Adrenal gland (tissue), 5 donors: ENCODE measurements at regions not wholly inside any gene's neighbourhood (a gene's known extent, or its start where the extent isn't known, plus 50 kb on each side); places are given as distances from the start of the nearest gene placed in this dataset.

Source experiments
- CTCF ChIP-seq, 6 experiments: fragments of 450-650 bp in 4 of 6; fragments of 200-600 bp in 2 of 6; sonication (generic) in 1 of 6; IDR thresholded peaks; 1 replicate in 5 of 6; 2 replicates in 1 of 6; pipeline versions ENCODE4 v1.5.1 to v1.8.0; 2016 to 2021; ENCODE audit warnings: antibody characterized with exemption in 6 of 6, mild to moderate bottlenecking in 2 of 6, moderate library complexity in 1 of 6
- POLR2A ChIP-seq, 2 donors: fragments of 450-650 bp; IDR thresholded peaks; one replicate each; pipeline ENCODE4 v1.6.1; 2017; ENCODE audit warnings: antibody characterized with exemption in 2 of 2, mild to moderate bottlenecking in 2 of 2, moderate library complexity in 1 of 2
- donor health status: DM: no; HTN: no; CAD: no.

- no peak for TF ChIP-seq CTCF (IDR thresholded peaks at IDR 0.05)
- no peak for TF ChIP-seq POLR2A (IDR thresholded peaks at IDR 0.05)
Measured at GRCh38 chr2:82539280-82539621, 1919.8 kb downstream of the SUCLG1 start.
